ENCODE measurements at regions not wholly inside any gene's neighbourhood (a gene's known extent, or its start where the extent isn't known, plus 50 kb on each side); places are given as distances from the start of the nearest gene placed in this dataset.

DNA sequence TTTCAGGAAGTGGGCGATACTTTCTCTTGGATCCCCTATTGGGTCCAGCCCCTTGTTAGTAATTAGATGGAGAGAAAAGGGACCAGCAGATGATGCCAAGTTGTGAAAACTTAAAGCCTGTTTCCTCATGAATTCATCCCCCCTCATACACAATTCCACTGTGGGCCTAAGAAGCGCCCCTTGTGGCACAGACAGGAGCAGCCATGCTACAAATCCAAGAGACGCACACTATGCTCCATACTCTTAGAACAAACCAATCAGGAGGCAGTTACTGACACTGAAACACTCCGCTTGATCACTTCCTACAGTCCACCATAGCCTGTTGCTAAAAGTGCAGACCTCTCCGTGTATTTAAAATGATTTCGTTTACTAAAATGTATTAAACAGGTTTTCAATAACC lies 111.3 kb upstream of the ARRDC4 start:
- TF ChIP-seq, protein P1, sequence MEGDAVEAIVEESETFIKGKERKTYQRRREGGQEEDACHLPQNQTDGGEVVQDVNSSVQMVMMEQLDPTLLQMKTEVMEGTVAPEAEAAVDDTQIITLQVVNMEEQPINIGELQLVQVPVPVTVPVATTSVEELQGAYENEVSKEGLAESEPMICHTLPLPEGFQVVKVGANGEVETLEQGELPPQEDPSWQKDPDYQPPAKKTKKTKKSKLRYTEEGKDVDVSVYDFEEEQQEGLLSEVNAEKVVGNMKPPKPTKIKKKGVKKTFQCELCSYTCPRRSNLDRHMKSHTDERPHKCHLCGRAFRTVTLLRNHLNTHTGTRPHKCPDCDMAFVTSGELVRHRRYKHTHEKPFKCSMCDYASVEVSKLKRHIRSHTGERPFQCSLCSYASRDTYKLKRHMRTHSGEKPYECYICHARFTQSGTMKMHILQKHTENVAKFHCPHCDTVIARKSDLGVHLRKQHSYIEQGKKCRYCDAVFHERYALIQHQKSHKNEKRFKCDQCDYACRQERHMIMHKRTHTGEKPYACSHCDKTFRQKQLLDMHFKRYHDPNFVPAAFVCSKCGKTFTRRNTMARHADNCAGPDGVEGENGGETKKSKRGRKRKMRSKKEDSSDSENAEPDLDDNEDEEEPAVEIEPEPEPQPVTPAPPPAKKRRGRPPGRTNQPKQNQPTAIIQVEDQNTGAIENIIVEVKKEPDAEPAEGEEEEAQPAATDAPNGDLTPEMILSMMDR (optimal IDR thresholded peaks at IDR 0.05 in 1 of 3, IDR thresholded peaks at IDR 0.05 in 1 of 3, conservative IDR thresholded peaks at IDR 0.05 in 1 of 3; ENCODE audit: extremely low read depth in 1 of 3, insufficient read depth in 2 of 3, low read length in 3 of 3), result no peak
- TF ChIP-seq EZH2 (IDR thresholded peaks at IDR 0.05; ENCODE audit: low read length), result no peak
